Right lobe of liver (tissue), 4 donors: ENCODE measurements at regions not wholly inside any gene's neighbourhood (a gene's known extent, or its start where the extent isn't known, plus 50 kb on each side); places are given as distances from the start of the nearest gene placed in this dataset.

ENCODE experiments used
- POLR2A ChIP-seq: fragments of 450-650 bp; IDR thresholded peaks from one replicate; pipeline ENCODE4 v1.6.1; 2017; ENCODE audit warnings: antibody characterized with exemption, mild to moderate bottlenecking
- TF ChIP-seq, protein P1 (sequence below), 4 donors: fragments of 200-600 bp in 3 of 4; fragments of 450-650 bp in 1 of 4; IDR thresholded peaks; one replicate each; pipeline versions ENCODE4 v1.5.1 to v1.8.0; 2016 to 2022; ENCODE audit warnings: antibody characterized with exemption in 4 of 4, mild to moderate bottlenecking in 2 of 4
- donor health status: DM: no; HTN: no; CAD: no.
- donor health status: DM: no; HTN: no; CAD: no.
- donor health status: DM: no; HTN: yes; CAD: no.

DNA sequence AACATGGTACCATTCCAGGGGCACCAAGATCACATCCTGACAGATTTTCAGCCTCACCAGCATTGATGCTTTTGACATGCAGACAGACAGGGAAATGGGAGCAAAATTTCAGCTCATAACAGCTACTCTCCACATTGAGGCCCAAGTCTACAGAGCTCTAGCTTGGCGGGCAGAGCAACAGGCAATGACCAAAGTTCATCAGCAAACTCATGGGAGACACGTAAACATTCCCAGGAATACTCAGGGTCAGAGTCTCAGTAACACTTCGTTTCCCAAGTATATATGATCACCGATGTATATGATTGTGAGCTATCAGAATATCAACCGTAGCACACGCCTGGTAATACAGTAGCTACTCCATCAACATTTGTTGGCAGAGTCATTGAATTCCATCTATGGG lies 59.2 kb upstream of the SLC24A5 start:
- TF ChIP-seq, protein P1, sequence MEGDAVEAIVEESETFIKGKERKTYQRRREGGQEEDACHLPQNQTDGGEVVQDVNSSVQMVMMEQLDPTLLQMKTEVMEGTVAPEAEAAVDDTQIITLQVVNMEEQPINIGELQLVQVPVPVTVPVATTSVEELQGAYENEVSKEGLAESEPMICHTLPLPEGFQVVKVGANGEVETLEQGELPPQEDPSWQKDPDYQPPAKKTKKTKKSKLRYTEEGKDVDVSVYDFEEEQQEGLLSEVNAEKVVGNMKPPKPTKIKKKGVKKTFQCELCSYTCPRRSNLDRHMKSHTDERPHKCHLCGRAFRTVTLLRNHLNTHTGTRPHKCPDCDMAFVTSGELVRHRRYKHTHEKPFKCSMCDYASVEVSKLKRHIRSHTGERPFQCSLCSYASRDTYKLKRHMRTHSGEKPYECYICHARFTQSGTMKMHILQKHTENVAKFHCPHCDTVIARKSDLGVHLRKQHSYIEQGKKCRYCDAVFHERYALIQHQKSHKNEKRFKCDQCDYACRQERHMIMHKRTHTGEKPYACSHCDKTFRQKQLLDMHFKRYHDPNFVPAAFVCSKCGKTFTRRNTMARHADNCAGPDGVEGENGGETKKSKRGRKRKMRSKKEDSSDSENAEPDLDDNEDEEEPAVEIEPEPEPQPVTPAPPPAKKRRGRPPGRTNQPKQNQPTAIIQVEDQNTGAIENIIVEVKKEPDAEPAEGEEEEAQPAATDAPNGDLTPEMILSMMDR (IDR thresholded peaks at IDR 0.05) = no peak
- no peak for TF ChIP-seq POLR2A
